Pons (tissue), 1 donor: ENCODE measurements at regions not wholly inside any gene's neighbourhood (a gene's known extent, or its start where the extent isn't known, plus 50 kb on each side); places are given as distances from the start of the nearest gene placed in this dataset.

Experiments
- DNase-seq: peaks from one replicate; pipeline ENCODE4 v3.0.0-alpha.2; 2016; ENCODE audit warnings: low spot score

DNA sequence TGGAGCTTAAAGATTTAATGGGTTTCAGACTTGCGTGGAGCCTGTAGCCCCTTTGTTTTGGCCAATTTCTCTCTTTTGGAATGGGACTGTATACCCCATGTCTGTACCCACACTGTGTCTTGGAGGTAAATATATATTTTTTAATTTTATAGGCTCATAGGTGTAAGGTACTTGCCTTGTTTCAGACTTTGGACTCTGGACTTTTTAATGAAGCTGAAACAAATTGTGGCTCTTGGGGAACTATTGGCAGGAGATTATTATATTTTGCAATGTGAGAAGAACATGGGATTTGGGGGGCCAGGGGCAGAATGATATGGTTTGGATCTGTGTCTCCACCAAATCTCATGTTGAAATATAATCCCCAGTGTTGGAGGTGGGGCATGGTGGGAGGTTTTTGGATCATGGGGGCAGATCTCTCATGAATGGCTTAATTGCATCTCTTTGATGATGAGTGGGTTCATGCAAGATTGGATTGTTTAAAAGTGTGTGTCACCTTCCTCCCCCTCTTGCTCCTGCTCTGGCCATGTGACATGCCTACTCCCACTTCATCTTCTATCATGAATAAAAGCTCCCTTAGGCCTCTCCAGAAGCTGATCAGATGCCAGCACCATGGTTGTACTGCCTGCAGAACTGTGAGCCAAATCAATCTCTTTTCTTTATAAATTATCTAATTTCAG lies 74.1 kb upstream of the ARHGAP20 start:
- no peak for DNase-seq

DNA sequence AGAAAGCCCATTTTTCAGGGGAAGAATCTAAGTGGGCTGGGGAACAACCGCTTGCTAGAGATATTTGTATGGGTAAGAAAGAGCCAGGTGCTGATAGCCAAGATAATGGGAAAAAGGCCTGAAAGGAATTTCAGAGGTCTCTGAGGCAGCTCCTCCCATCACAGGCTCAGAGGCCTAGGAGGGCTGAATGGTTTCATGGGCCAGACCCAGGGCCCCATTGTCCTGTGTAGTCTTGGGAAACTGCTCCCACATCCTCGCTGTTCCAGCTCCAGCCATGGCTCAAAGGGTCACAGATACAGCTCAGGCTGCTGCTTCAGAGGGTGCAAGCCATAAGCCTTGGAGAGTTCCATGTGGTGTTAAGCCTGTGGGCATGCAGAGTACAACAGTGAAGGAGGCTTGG lies 73.2 kb upstream of the ARHGAP20 start:
- no peak for DNase-seq

DNA sequence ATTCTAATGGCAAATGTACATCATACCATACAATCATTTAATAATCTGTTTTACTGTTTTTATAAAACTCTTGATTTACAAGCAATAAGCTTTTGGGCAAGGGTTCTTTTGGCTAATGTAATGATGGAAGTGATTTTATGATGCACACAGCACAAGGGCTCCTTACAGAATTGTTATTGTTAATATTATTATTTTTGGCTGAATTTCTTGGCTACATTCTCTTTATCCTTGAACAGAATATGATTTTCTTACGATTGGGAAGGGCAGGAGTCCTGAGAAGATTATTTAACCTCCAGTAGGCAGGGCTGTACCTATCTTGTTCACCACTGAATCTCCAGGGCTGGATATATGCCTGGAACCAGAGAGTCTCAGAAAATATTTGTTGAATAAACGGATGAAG lies 70.4 kb upstream of the ARHGAP20 start:
- no peak for DNase-seq

DNA sequence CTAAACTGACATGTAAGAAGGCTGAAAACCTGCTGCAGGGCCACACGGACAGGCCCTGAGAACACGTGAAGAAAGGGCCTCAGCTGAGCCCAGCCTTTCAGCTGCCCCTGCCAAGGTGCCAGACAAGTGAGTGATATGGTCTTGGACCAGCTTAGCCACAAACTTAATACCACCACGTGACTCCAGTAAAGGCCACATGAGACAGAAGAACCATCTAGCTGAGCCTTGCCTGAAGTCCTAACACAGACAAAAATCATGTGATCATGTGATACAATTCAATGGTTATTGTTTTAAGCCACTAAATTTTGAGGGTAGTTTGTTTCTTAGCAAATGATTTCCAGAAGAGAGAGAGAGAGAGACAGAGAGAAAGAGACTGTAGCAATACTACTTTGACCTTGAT lies 66.9 kb upstream of the ARHGAP20 start:
- no peak for DNase-seq

DNA sequence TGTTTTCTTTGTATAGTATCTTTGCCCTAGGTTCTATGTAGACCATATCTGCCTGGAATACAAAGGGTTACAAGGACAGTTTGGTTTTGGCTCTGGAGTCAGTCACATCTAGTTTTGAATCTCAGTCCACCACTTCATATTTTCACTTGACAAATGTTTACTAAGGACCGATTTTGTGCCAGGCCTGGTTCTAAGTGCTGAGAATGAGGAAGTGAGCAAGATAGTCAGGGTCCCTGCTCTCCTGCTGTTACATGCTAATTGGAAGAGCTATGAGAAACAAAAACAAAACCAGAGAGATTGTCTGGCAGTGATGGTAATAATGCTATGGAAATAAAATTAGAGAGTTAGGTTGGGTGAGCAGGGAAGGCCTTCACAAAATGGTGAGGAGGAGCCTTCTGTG lies 66.1 kb upstream of the ARHGAP20 start:
- DNase-seq, result no peak

GRCh38 chr11:110777775-110778174 lies 65.5 kb upstream of the ARHGAP20 start:
- DNase-seq, result peak; percentile 38

DNA sequence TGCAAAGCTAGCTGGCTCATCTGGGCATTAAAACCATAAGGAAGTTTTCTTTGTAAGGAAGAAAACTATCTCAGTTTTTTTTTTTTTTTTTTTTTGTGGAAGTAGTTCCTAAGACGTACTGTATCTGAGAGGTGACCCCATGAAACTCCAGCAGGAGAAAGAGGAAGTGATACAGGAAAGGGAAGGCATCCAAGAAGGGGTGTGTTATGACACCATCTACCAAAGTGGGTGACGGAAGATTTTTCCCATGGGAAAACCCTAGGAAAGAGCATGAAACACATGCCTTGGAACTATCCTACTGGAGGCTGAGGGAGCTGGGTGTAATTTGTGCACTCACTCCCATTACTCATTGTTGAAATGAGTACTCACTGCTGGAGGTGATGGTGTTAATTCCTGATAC lies 63.8 kb upstream of the ARHGAP20 start:
- no peak for DNase-seq

GRCh38 chr11:110774138-110775014 lies 62.1 kb upstream of the ARHGAP20 start:
- no peak for DNase-seq

DNA sequence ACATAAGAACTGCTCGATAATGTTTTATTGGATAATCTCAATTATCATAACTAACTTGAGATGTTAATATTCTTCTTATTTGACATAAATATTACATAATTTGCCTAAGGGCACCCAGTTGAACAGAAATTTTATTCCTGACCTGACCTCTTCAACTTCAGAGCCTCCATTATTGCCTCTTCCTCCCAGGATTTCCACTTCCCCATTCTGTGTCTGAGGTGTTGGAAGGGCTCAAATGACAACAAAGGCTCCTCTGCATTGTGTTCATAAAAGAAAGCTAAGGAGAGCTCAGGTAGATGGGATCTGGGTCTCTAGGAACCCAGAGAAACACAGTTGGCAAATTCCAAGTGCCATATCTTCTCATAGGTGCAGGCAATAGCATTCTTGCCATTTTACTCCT lies 61.2 kb upstream of the ARHGAP20 start:
- DNase-seq, result no peak

DNA sequence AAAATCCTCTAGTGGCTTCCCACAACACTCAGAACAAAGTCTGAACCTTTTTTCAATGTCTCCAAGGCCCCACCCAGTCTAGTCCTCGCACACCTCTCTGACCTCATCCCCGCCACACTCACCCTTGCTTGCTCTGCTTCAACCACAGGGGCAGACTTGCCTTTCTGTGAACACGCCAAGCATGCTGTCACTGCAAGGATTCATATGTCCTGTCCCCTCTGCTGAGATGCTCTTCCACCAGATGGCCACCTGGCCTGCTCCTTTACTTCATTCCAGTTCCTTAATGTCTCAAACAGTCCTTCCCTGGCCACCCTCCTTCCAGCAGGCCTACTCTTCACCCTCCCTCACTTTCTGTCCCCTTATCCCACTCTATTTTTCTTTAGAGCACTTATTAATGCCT lies 60.6 kb upstream of the ARHGAP20 start:
- no peak for DNase-seq

DNA sequence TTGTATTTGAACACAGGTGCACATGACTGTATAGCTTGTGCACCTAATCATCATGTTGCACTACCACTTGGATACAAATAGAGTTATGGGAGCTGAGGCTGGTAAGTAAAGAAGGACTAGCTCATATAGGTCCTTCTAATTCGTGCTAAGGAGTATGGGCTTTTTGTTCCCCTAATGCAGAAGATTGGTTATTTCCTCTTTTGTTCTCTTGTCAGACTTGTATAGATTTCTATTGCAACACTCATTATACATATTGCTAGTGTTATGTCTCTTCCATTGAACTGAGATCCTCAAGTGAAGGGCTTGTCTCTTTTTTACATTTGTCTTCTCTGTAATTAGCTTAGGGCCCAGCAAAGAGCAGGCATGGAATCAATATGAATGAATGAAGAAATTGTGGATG lies 54.1 kb upstream of the ARHGAP20 start:
- no peak for DNase-seq

GRCh38 chr11:110764485-110764884 lies 52.2 kb upstream of the ARHGAP20 start:
- DNase-seq, result no peak

DNA sequence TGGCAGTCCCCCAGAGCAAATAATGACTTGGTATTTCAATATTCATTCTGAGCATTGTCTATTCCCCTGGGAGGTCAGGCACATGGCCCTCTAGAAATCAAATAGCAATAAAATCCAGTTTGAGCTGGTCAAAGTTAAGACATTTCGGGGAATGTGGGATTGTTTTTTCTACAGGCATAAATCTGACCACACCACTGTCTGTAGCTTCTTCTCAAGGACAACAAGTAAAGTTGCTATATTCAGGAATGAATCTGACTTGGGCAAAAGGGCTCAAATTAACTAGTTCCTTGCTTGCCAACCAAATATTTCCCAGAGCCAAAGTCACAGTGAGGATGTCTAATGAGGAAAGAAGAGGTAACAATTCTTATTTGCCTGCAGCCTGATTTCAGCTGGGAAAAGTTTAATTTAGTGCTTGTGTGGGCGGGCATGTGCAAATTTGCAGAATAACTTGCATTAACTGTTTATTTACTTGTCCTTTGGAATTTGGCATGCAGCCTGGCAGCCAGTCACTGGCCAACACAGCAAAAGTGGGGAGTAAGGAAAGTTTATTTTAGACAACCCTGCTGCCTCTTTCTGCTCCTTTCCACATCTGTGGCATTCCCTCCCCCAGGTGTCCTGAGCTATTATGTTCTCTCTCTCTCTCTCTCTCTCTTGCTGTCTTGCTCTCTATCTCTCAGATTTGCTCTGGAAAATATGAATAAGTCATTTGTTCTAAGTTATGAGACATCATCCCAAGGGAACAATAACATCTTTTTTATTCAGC lies 51.2 kb upstream of the ARHGAP20 start:
- DNase-seq, result no peak

GRCh38 chr11:110762590-110762989 lies 50.4 kb upstream of the ARHGAP20 start:
- DNase-seq, result no peak
